ENCODE measurements at regions not wholly inside any gene's neighbourhood (a gene's known extent, or its start where the extent isn't known, plus 50 kb on each side); places are given as distances from the start of the nearest gene placed in this dataset.

DNA sequence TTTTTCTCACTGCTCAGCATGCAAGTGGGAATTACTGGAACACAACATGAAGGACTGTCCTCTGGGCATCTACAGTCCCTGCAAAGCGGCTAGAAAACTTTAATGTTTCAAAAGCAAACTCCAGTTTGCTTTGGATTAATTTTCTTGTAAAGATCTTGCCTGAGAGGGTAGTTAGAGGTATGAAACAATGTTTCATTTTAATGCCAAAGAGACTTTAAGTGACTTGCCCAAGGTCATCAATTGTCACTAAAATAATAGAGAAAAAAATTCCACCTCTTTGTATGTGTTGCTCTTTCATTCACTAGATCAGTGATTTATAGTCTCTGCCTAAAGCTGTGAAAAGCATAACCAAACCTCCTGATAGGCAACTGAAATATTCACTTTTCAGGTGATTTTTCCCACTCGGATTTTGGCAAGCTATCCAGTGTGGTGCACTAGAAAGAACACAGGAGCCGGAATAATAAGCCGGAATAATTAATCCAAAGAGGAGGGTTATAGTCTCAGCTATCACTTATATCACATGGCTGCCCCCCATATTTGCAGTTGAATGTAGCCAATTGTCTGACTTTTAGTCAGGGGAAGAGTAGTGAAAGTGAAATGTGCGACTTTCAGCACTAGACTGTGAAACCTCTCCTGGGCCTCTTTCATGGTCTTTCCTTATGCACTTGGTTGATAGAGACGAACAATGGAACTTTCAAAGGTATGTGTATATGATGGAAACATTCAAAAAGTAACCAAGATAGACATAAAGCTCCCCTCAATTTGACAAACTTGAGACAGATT is 107.7 kb downstream of the SLC6A15 start:
- TF ChIP-seq, protein P1, sequence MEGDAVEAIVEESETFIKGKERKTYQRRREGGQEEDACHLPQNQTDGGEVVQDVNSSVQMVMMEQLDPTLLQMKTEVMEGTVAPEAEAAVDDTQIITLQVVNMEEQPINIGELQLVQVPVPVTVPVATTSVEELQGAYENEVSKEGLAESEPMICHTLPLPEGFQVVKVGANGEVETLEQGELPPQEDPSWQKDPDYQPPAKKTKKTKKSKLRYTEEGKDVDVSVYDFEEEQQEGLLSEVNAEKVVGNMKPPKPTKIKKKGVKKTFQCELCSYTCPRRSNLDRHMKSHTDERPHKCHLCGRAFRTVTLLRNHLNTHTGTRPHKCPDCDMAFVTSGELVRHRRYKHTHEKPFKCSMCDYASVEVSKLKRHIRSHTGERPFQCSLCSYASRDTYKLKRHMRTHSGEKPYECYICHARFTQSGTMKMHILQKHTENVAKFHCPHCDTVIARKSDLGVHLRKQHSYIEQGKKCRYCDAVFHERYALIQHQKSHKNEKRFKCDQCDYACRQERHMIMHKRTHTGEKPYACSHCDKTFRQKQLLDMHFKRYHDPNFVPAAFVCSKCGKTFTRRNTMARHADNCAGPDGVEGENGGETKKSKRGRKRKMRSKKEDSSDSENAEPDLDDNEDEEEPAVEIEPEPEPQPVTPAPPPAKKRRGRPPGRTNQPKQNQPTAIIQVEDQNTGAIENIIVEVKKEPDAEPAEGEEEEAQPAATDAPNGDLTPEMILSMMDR (IDR thresholded peaks at IDR 0.05; ENCODE audit: insufficient read depth, low read depth, low read length): no peak
- TF ChIP-seq EZH2 (IDR thresholded peaks at IDR 0.05; ENCODE audit: insufficient read depth, low read length): no peak
- no peak overlapping the region for H3K4me3 ChIP-seq (ENCODE audit: insufficient read depth, low read depth, low read length)
- FAIRE-seq (no peak), DNase-seq (ENCODE audit: low read depth) (no peak)
- H3K27me3 ChIP-seq (ENCODE audit: insufficient read depth, low read length): no peaks in the 10 kb centered on the region
- no peaks in the 10 kb centered on the region for H4K20me1 ChIP-seq (ENCODE audit: insufficient read depth, low read length)
- Mint-ChIP-seq H3K36me3 (ENCODE audit: low read depth, unreplicated experiment) (no peaks in the 10 kb centered on the region), H3K4me3 (ENCODE audit: unreplicated experiment) (no peak overlapping the region), H3K4me1 (ENCODE audit: low read depth, unreplicated experiment) (peaks cover 11% of the 10 kb centered on the region), H3K27me3 (ENCODE audit: low read depth, unreplicated experiment) (peaks cover 4% of the 10 kb centered on the region), H3K27ac (ENCODE audit: unreplicated experiment) (no peak overlapping the region), H3K9me3 (ENCODE audit: unreplicated experiment) (peaks cover 2% of the 10 kb centered on the region)
- no peaks in the 10 kb centered on the region for H3K79me2 ChIP-seq (ENCODE audit: insufficient read depth, low read length)
- no peak overlapping the region for H2AFZ ChIP-seq (ENCODE audit: low read depth, low read length)
- no peak overlapping the region for H3K27ac ChIP-seq (ENCODE audit: low read depth, low read length)
- H3K4me2 ChIP-seq (ENCODE audit: low read length): no peak overlapping the region
- H3K9ac ChIP-seq (ENCODE audit: low read length): no peak overlapping the region
- H3K36me3 ChIP-seq (ENCODE audit: insufficient read depth, low read length): no peaks in the 10 kb centered on the region
- H3K9me3 ChIP-seq (ENCODE audit: insufficient read depth, low read depth, low read length): no peaks in the 10 kb centered on the region
- H3K4me1 ChIP-seq (ENCODE audit: insufficient read depth, low read length): peaks cover 9% of the 10 kb centered on the region

DNA sequence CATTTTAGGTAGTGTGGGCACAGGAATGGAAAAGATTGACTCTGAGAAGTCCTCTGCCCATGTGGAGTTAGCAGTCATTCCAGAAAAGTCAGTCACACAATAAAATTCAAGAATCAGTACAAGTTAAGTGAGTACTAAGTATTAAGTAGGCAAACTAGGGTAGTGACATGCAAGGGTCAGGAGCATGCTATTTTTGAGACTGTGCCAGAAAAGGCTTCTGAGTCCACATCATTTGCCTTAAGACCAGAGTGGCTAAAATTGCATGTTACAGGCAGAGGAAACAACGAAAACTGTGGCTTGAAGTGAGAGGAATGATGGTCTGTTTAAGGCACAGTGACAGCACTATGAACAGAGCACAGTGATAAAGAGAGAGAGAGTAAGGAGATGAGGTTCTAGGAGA is 108.9 kb downstream of the SLC6A15 start:
- Mint-ChIP-seq H3K4me3 (ENCODE audit: unreplicated experiment) (no peak overlapping the region), H3K27me3 (ENCODE audit: low read depth, unreplicated experiment) (peaks cover 4% of the 10 kb centered on the region), H3K4me1 (ENCODE audit: low read depth, unreplicated experiment) (peaks cover 11% of the 10 kb centered on the region), H3K9me3 (ENCODE audit: unreplicated experiment) (peaks cover 2% of the 10 kb centered on the region), H3K27ac (ENCODE audit: unreplicated experiment) (no peak overlapping the region), H3K36me3 (ENCODE audit: low read depth, unreplicated experiment) (no peaks in the 10 kb centered on the region)
- Histone ChIP-seq H3K27me3 (ENCODE audit: insufficient read depth, low read length) (no peaks in the 10 kb centered on the region), H3K4me2 (ENCODE audit: low read length) (no peak overlapping the region), H3K36me3 (ENCODE audit: insufficient read depth, low read length) (no peaks in the 10 kb centered on the region), H3K79me2 (ENCODE audit: insufficient read depth, low read length) (no peaks in the 10 kb centered on the region), H3K4me1 (ENCODE audit: insufficient read depth, low read length) (peaks cover 9% of the 10 kb centered on the region), H3K4me3 (ENCODE audit: insufficient read depth, low read depth, low read length) (no peak overlapping the region), H3K9me3 (ENCODE audit: insufficient read depth, low read depth, low read length) (no peaks in the 10 kb centered on the region), H3K27ac (ENCODE audit: low read depth, low read length) (no peak overlapping the region), H2AFZ (ENCODE audit: low read depth, low read length) (no peak overlapping the region), H3K9ac (ENCODE audit: low read length) (no peak overlapping the region), H4K20me1 (ENCODE audit: insufficient read depth, low read length) (no peaks in the 10 kb centered on the region)
- TF ChIP-seq, protein P1 (IDR thresholded peaks at IDR 0.05; ENCODE audit: insufficient read depth, low read depth, low read length): no peak
- no peak for TF ChIP-seq EZH2 (IDR thresholded peaks at IDR 0.05; ENCODE audit: insufficient read depth, low read length)
- FAIRE-seq (no peak), DNase-seq (ENCODE audit: low read depth) (no peak)

DNA sequence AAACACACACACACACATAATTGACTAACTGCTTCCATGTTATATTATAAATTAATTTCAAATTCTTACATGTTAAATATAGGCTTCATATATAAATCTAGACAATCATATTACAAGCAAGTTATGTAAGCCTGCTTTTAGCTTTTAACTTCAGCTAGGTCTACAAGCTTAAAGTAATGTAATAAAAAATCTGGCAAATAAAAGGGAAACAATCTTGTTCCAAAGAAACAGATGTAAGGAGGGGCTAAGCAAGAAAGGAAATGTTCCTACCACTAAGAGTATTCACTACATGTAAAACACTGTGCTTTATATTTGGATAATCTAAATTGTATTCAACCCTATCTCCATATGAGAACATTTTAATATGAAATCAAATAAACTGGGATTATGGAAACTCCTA is 110.4 kb downstream of the SLC6A15 start:
- Mint-ChIP-seq H3K36me3 (ENCODE audit: low read depth, unreplicated experiment) (no peaks in the 10 kb centered on the region), H3K27ac (ENCODE audit: unreplicated experiment) (no peak overlapping the region), H3K9me3 (ENCODE audit: unreplicated experiment) (peaks cover 2% of the 10 kb centered on the region), H3K4me3 (ENCODE audit: unreplicated experiment) (no peak overlapping the region), H3K4me1 (ENCODE audit: low read depth, unreplicated experiment) (peaks cover 7% of the 10 kb centered on the region), H3K27me3 (ENCODE audit: low read depth, unreplicated experiment) (peaks cover 4% of the 10 kb centered on the region)
- Histone ChIP-seq H3K9me3 (ENCODE audit: insufficient read depth, low read depth, low read length) (no peaks in the 10 kb centered on the region), H3K36me3 (ENCODE audit: insufficient read depth, low read length) (no peaks in the 10 kb centered on the region), H3K27ac (ENCODE audit: low read depth, low read length) (no peak overlapping the region), H4K20me1 (ENCODE audit: insufficient read depth, low read length) (no peaks in the 10 kb centered on the region), H2AFZ (ENCODE audit: low read depth, low read length) (no peak overlapping the region), H3K27me3 (ENCODE audit: insufficient read depth, low read length) (no peaks in the 10 kb centered on the region), H3K4me1 (ENCODE audit: insufficient read depth, low read length) (peaks cover 4% of the 10 kb centered on the region), H3K4me2 (ENCODE audit: low read length) (no peak overlapping the region), H3K4me3 (ENCODE audit: insufficient read depth, low read depth, low read length) (no peak overlapping the region), H3K79me2 (ENCODE audit: insufficient read depth, low read length) (no peaks in the 10 kb centered on the region), H3K9ac (ENCODE audit: low read length) (no peak overlapping the region)
- TF ChIP-seq, protein P1 (IDR thresholded peaks at IDR 0.05; ENCODE audit: insufficient read depth, low read depth, low read length): no peak
- no peak for TF ChIP-seq EZH2 (IDR thresholded peaks at IDR 0.05; ENCODE audit: insufficient read depth, low read length)
- FAIRE-seq (no peak), DNase-seq (ENCODE audit: low read depth) (no peak)

Data from astrocyte (in vitro differentiated cells and primary cell).